WI38 (cell line): ENCODE measurements at regions not wholly inside any gene's neighbourhood (a gene's known extent, or its start where the extent isn't known, plus 50 kb on each side); places are given as distances from the start of the nearest gene placed in this dataset.

ENCODE experiments used
- H3K4me3 ChIP-seq: 2 replicates; pipeline ENCODE4 v1.5.1; 2011; ENCODE audit warnings: low read depth, mild to moderate bottlenecking, control low read depth, low read length
- TF ChIP-seq, protein P1 (sequence below): IDR thresholded peaks from 2 replicates; pipeline ENCODE4 v1.5.1; 2012; ENCODE audit warnings: low read depth, mild to moderate bottlenecking, control low read depth, low read length

DNA sequence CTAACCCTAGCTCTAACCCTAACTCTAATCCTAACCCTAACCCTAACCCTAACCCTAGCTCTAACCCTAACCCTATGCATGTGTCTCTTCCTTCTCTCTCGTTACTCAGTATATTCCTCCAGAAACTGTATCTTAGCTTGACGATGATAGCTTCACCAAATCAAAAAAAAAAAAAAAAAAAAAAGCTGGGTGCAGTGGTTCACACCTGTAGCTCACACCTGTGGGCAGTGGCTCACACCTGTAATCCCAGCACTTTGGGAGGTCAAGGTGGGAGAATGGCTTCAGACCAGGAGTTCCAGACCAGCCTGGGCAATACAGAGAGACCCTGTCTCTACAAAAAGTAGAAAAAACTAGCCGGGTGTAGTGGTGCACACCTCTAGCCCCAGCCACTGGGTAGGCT is 414.0 kb downstream of the GATA3 start:
- no peak overlapping the region for H3K4me3 ChIP-seq
- TF ChIP-seq, protein P1, sequence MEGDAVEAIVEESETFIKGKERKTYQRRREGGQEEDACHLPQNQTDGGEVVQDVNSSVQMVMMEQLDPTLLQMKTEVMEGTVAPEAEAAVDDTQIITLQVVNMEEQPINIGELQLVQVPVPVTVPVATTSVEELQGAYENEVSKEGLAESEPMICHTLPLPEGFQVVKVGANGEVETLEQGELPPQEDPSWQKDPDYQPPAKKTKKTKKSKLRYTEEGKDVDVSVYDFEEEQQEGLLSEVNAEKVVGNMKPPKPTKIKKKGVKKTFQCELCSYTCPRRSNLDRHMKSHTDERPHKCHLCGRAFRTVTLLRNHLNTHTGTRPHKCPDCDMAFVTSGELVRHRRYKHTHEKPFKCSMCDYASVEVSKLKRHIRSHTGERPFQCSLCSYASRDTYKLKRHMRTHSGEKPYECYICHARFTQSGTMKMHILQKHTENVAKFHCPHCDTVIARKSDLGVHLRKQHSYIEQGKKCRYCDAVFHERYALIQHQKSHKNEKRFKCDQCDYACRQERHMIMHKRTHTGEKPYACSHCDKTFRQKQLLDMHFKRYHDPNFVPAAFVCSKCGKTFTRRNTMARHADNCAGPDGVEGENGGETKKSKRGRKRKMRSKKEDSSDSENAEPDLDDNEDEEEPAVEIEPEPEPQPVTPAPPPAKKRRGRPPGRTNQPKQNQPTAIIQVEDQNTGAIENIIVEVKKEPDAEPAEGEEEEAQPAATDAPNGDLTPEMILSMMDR = no peak

DNA sequence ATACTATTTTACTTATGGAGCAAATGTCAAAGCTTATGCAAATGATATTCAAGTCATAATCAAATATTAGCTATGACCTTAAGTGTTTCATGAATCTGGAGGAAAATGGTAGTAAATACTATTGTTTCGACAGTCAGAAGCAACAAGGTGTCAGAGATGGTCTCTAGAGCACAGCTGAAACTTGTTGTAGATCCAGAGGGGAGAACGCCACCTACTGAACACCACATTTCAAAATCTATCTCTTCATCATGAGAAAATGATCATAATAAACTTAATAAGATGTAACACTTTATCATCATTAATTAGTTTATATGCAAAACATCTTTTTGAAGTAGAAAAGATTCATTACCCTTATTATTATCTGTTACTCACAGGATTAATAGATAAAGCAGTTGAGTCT is 418.7 kb downstream of the GATA3 start:
- TF ChIP-seq, protein P1 = no peak

DNA sequence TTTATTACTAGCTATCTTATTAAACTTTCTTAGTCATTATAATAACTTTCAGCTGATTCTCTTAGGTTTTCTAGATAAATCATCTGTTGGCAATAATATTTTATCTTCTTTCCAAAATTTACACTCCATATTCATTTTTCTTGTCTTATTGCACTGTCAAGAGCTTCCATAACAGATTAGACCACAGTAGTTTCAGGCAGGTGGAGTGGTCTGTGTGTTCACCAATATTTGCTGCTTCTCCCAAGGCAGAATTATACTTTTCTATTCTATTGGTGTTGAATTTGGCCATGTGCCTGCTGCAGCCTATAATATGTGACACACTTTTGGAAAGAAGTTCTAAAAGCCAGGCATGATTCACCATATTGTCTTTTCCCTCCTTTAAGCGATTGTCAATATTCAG is 422.8 kb downstream of the GATA3 start:
- TF ChIP-seq, protein P1 = no peak

More for the DNA sequence above, 418.7 kb downstream of the GATA3 start:
- no peak overlapping the region for H3K4me3 ChIP-seq

GRCh38 chr10:8481718-8482504 is 427.4 kb downstream of the GATA3 start:
- TF ChIP-seq, protein P1 = no peak
- H3K4me3 ChIP-seq = no peak overlapping the region

More for the DNA sequence above, 422.8 kb downstream of the GATA3 start:
- no peak overlapping the region for H3K4me3 ChIP-seq

GRCh38 chr10:8485032-8485431 is 430.5 kb downstream of the GATA3 start:
- H3K4me3 ChIP-seq = no peak overlapping the region
- TF ChIP-seq, protein P1 = no peak

DNA sequence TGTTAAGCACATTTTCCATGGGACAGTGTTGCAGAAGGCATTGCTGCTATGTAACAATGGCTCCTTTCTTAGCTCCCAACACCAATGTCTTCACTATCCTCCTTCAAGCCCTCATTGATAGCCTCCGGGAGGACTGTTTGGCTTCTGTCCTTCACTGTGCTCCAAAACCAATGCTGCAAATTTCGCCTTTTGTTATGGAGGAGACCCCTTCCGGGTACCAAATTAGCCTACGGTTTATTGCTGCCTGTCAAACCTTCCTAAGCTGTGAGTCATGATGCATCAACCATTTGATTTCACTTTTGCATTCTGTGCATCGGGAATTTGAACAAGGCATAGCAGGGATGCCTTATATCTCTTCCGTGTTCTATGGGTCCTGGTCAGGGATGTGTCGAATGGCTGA is 432.9 kb downstream of the GATA3 start:
- TF ChIP-seq, protein P1 = no peak
- H3K4me3 ChIP-seq = no peak overlapping the region

DNA sequence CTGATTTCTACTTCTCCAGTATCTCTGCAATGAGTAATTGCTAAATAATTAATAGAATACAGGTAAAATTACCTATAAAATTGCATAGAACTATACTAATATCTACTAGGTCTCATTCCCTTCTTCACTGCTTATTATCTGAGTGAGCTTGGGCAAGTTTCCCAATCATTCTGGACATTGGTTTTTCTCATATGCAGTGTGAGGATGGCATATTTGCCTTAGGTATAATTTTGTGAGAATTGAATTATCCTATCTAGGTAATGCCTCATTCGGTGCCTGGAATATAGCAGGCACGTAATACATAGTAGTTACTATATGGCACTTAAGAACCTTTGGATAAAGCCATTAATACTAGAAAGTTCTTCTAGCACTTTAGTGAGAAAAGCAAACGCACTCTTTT is 434.7 kb downstream of the GATA3 start:
- TF ChIP-seq, protein P1 = no peak
- H3K4me3 ChIP-seq = no peak overlapping the region
